ENCODE measurements at regions not wholly inside any gene's neighbourhood (a gene's known extent, or its start where the extent isn't known, plus 50 kb on each side); places are given as distances from the start of the nearest gene placed in this dataset.

DNA sequence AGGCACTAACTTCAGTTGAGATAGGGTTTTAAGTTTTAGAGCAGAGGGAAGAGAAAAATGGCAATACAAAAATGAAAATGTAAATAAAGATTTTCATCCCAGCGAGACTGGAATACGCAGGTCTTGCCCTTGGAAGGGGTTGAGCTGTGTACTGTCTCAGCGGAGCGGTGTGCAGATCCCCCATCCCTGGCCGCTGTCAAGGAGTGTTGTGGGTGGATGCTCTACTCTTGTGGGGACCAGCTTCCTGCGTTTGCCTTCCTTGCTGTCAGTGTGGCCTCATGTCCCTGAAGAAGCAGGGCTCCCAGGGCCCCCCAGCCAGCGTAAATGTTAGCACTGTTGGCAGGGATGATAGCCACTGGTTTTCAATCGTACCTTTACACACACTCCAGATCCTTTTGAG, 249.7 kb upstream of the PITRM1 start:
- TF ChIP-seq FOXM1 (IDR thresholded peaks at IDR 0.05; ENCODE audit: low read depth) (no peak), EZH2phosphoT487 (IDR thresholded peaks at IDR 0.05; ENCODE audit: borderline replicate concordance, low read depth) (no peak), POLR2AphosphoS5 (IDR thresholded peaks at IDR 0.05; ENCODE audit: low read depth, low read length) (no peak), JUND (IDR thresholded peaks at IDR 0.05) (no peak), CHD2 (IDR thresholded peaks at IDR 0.05; ENCODE audit: low read length, partially characterized antibody) (no peak), EP300 (IDR thresholded peaks at IDR 0.05; ENCODE audit: borderline replicate concordance in 1 of 2, low read depth in 1 of 2, low read length in 1 of 2) (no peak)
- TF ChIP-seq, protein P1, sequence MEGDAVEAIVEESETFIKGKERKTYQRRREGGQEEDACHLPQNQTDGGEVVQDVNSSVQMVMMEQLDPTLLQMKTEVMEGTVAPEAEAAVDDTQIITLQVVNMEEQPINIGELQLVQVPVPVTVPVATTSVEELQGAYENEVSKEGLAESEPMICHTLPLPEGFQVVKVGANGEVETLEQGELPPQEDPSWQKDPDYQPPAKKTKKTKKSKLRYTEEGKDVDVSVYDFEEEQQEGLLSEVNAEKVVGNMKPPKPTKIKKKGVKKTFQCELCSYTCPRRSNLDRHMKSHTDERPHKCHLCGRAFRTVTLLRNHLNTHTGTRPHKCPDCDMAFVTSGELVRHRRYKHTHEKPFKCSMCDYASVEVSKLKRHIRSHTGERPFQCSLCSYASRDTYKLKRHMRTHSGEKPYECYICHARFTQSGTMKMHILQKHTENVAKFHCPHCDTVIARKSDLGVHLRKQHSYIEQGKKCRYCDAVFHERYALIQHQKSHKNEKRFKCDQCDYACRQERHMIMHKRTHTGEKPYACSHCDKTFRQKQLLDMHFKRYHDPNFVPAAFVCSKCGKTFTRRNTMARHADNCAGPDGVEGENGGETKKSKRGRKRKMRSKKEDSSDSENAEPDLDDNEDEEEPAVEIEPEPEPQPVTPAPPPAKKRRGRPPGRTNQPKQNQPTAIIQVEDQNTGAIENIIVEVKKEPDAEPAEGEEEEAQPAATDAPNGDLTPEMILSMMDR (IDR thresholded peaks at IDR 0.05) = no peak
- TF ChIP-seq, protein P2, sequence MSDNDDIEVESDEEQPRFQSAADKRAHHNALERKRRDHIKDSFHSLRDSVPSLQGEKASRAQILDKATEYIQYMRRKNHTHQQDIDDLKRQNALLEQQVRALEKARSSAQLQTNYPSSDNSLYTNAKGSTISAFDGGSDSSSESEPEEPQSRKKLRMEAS (IDR thresholded peaks at IDR 0.05; ENCODE audit: low read depth) = no peak
- TF ChIP-seq, protein P3, sequence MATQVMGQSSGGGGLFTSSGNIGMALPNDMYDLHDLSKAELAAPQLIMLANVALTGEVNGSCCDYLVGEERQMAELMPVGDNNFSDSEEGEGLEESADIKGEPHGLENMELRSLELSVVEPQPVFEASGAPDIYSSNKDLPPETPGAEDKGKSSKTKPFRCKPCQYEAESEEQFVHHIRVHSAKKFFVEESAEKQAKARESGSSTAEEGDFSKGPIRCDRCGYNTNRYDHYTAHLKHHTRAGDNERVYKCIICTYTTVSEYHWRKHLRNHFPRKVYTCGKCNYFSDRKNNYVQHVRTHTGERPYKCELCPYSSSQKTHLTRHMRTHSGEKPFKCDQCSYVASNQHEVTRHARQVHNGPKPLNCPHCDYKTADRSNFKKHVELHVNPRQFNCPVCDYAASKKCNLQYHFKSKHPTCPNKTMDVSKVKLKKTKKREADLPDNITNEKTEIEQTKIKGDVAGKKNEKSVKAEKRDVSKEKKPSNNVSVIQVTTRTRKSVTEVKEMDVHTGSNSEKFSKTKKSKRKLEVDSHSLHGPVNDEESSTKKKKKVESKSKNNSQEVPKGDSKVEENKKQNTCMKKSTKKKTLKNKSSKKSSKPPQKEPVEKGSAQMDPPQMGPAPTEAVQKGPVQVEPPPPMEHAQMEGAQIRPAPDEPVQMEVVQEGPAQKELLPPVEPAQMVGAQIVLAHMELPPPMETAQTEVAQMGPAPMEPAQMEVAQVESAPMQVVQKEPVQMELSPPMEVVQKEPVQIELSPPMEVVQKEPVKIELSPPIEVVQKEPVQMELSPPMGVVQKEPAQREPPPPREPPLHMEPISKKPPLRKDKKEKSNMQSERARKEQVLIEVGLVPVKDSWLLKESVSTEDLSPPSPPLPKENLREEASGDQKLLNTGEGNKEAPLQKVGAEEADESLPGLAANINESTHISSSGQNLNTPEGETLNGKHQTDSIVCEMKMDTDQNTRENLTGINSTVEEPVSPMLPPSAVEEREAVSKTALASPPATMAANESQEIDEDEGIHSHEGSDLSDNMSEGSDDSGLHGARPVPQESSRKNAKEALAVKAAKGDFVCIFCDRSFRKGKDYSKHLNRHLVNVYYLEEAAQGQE (IDR thresholded peaks at IDR 0.05; ENCODE audit: low read depth, low read length) = no peak
- TF ChIP-seq, protein P4, sequence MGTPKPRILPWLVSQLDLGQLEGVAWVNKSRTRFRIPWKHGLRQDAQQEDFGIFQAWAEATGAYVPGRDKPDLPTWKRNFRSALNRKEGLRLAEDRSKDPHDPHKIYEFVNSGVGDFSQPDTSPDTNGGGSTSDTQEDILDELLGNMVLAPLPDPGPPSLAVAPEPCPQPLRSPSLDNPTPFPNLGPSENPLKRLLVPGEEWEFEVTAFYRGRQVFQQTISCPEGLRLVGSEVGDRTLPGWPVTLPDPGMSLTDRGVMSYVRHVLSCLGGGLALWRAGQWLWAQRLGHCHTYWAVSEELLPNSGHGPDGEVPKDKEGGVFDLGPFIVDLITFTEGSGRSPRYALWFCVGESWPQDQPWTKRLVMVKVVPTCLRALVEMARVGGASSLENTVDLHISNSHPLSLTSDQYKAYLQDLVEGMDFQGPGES (IDR thresholded peaks at IDR 0.05; ENCODE audit: low read depth, low read length) = no peak

Data from SK-N-SH (cell line).